ENCODE measurements at regions not wholly inside any gene's neighbourhood (a gene's known extent, or its start where the extent isn't known, plus 50 kb on each side); places are given as distances from the start of the nearest gene placed in this dataset.
A peak's percentile ranks its signal among the peaks of the same experiment; 100 is the strongest.
"Not testable (repeated sequence)": the region's sequence is repeated elsewhere in the genome, so short reads cannot be mapped to it uniquely, and the experiment has no call there.

DNA sequence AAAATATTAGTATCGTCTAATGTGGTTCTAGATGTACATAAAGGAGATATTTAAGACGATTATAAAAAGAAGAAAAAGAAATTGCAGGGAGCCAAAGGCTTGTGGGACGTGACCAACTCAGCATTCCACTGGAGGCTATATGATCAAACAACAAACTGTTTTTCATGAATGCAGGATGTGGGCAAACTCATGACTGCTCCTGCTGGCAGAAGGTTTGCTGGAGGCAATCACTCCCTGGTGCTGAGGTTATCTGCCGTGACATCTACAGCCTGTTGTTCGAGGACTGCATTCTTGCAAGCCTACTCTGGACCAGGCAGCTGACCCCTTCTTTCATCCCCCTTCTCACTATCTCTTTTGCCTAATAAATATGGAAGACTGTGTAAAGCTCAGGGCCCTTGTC is 518.1 kb downstream of the UQCRFS1 start:
- no peak overlapping the region for H4K5ac ChIP-seq (ENCODE audit: low read length)
- no peak overlapping the region for H3K4me2 ChIP-seq (ENCODE audit: low read length)
- H3K56ac ChIP-seq (ENCODE audit: low read length), result no peak overlapping the region
- no peaks in the 10 kb centered on the region for H3K27me3 ChIP-seq (ENCODE audit: insufficient read depth, low read length, poor library complexity)
- no peak overlapping the region for H4K8ac ChIP-seq (ENCODE audit: low read depth, low read length)
- H2BK15ac ChIP-seq (replicated peaks; ENCODE audit: low read depth), result no peak overlapping the region
- H3K36me3 ChIP-seq (ENCODE audit: control insufficient read depth, insufficient read depth, low read length), result no peaks in the 10 kb centered on the region
- no peak overlapping the region for H2BK5ac ChIP-seq (ENCODE audit: low read length)
- no peak overlapping the region for H3K4me3 ChIP-seq (ENCODE audit: low read length)
- no peak overlapping the region for H3K23ac ChIP-seq (ENCODE audit: low read length)
- no peak overlapping the region for H3K9ac ChIP-seq (ENCODE audit: low read length)
- no peak overlapping the region for H3K27ac ChIP-seq (ENCODE audit: low read depth, low read length)
- peak; percentile 82 for DNase-seq
- H3K79me1 ChIP-seq (ENCODE audit: low read length), result no peaks in the 10 kb centered on the region
- H2AK5ac ChIP-seq (ENCODE audit: low read length), result no peak overlapping the region
- 100% methylated on average over 2 of the region's 5 CpGs for WGBS (ENCODE audit: extremely low coverage, insufficient coverage, low lambda C conversion rate)
- H2BK120ac ChIP-seq (ENCODE audit: low read depth, low read length), result no peak overlapping the region
- H3K4ac ChIP-seq (ENCODE audit: low read depth, low read length), result no peak overlapping the region
- no peak overlapping the region for H3K18ac ChIP-seq (ENCODE audit: low read length)
- H3K4me1 ChIP-seq (ENCODE audit: control insufficient read depth, low read depth, low read length), result no peaks in the 10 kb centered on the region
- no peaks in the 10 kb centered on the region for H3K79me2 ChIP-seq (ENCODE audit: control insufficient read depth, insufficient read depth, low read length)

- no peak overlapping the region for H4K5ac ChIP-seq (ENCODE audit: low read length)
- no peak overlapping the region for H4K8ac ChIP-seq (ENCODE audit: low read depth, low read length)
- no peaks in the 10 kb centered on the region for H3K4me1 ChIP-seq (ENCODE audit: control insufficient read depth, low read depth, low read length)
- H3K79me1 ChIP-seq (ENCODE audit: low read length), result no peaks in the 10 kb centered on the region
- H3K36me3 ChIP-seq (ENCODE audit: control insufficient read depth, insufficient read depth, low read length), result no peaks in the 10 kb centered on the region
- no peak overlapping the region for H2BK15ac ChIP-seq (replicated peaks; ENCODE audit: low read depth)
- H3K4ac ChIP-seq (ENCODE audit: low read depth, low read length), result no peak overlapping the region
- H3K79me2 ChIP-seq (ENCODE audit: control insufficient read depth, insufficient read depth, low read length), result no peaks in the 10 kb centered on the region
- DNase-seq, result no peak
- H3K9ac ChIP-seq (ENCODE audit: low read length), result no peak overlapping the region
- H2BK5ac ChIP-seq (ENCODE audit: low read length), result no peak overlapping the region
- no peak overlapping the region for H3K18ac ChIP-seq (ENCODE audit: low read length)
- H2AK5ac ChIP-seq (ENCODE audit: low read length), result no peak overlapping the region
- H3K4me2 ChIP-seq (ENCODE audit: low read length), result no peak overlapping the region
- H3K27ac ChIP-seq (ENCODE audit: low read depth, low read length), result no peak overlapping the region
- H3K56ac ChIP-seq (ENCODE audit: low read length), result no peak overlapping the region
- H2BK120ac ChIP-seq (ENCODE audit: low read depth, low read length), result no peak overlapping the region
- no peaks in the 10 kb centered on the region for H3K27me3 ChIP-seq (ENCODE audit: insufficient read depth, low read length, poor library complexity)
- WGBS (ENCODE audit: extremely low coverage, insufficient coverage, low lambda C conversion rate), result no CpG with 5 or more reads among the region's 1 CpG
- no peak overlapping the region for H3K23ac ChIP-seq (ENCODE audit: low read length)
- H3K4me3 ChIP-seq (ENCODE audit: low read length), result no peak overlapping the region
Observed at GRCh38 chr19:28691683-28692082, 521.3 kb downstream of the UQCRFS1 start.

- DNase-seq, result not testable (repeated sequence)
Observed at GRCh38 chr19:28689464-28689863, 523.5 kb downstream of the UQCRFS1 start.

DNA sequence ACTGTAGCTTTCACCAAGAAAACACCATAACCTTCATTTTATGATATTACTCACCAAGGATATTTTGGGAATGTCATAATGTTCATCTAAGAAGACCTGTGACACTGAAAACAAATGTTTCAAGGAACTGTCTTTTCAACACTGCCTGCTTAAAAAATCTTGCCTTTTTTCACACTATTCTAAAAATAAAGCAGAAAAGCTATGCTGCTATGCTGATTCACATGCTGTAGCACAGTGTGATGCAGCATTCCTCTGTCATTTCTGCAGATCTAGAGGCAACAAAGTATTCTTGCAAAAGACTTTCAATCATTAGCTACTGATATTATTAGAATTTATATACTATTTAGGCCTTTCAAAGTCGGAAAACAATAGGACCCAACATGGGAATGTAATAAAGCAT is 525.7 kb downstream of the UQCRFS1 start:
- WGBS (ENCODE audit: extremely low coverage, insufficient coverage, low lambda C conversion rate), result no CpG with 5 or more reads among the region's 1 CpG
- no peak overlapping the region for H3K4ac ChIP-seq (ENCODE audit: low read depth, low read length)
- H3K79me2 ChIP-seq (ENCODE audit: control insufficient read depth, insufficient read depth, low read length), result no peaks in the 10 kb centered on the region
- H3K4me2 ChIP-seq (ENCODE audit: low read length), result no peak overlapping the region
- H2BK120ac ChIP-seq (ENCODE audit: low read depth, low read length), result no peak overlapping the region
- H2AK5ac ChIP-seq (ENCODE audit: low read length), result no peak overlapping the region
- no peak overlapping the region for H2BK15ac ChIP-seq (replicated peaks; ENCODE audit: low read depth)
- no peak overlapping the region for H3K9ac ChIP-seq (ENCODE audit: low read length)
- H2BK5ac ChIP-seq (ENCODE audit: low read length), result no peak overlapping the region
- H4K8ac ChIP-seq (ENCODE audit: low read depth, low read length), result no peak overlapping the region
- no peak overlapping the region for H3K4me3 ChIP-seq (ENCODE audit: low read length)
- no peaks in the 10 kb centered on the region for H3K79me1 ChIP-seq (ENCODE audit: low read length)
- no peaks in the 10 kb centered on the region for H3K36me3 ChIP-seq (ENCODE audit: control insufficient read depth, insufficient read depth, low read length)
- no peak overlapping the region for H3K18ac ChIP-seq (ENCODE audit: low read length)
- H3K27me3 ChIP-seq (ENCODE audit: insufficient read depth, low read length, poor library complexity), result no peaks in the 10 kb centered on the region
- H3K56ac ChIP-seq (ENCODE audit: low read length), result no peak overlapping the region
- no peak for DNase-seq
- no peak overlapping the region for H4K5ac ChIP-seq (ENCODE audit: low read length)
- no peak overlapping the region for H3K27ac ChIP-seq (ENCODE audit: low read depth, low read length)
- no peaks in the 10 kb centered on the region for H3K4me1 ChIP-seq (ENCODE audit: control insufficient read depth, low read depth, low read length)
- no peak overlapping the region for H3K23ac ChIP-seq (ENCODE audit: low read length)

More at GRCh38 chr19:28689464-28689863, 523.5 kb downstream of the UQCRFS1 start:
- not testable (repeated sequence) for H4K5ac ChIP-seq (ENCODE audit: low read length); H2BK120ac ChIP-seq (ENCODE audit: low read depth, low read length); H3K23ac ChIP-seq (ENCODE audit: low read length); H3K27me3 ChIP-seq (ENCODE audit: insufficient read depth, low read length, poor library complexity); H3K4me1 ChIP-seq (ENCODE audit: control insufficient read depth, low read depth, low read length); H3K36me3 ChIP-seq (ENCODE audit: control insufficient read depth, insufficient read depth, low read length); H3K4me2 ChIP-seq (ENCODE audit: low read length); H2BK5ac ChIP-seq (ENCODE audit: low read length); H3K56ac ChIP-seq (ENCODE audit: low read length); H3K79me1 ChIP-seq (ENCODE audit: low read length); H3K79me2 ChIP-seq (ENCODE audit: control insufficient read depth, insufficient read depth, low read length); H3K9ac ChIP-seq (ENCODE audit: low read length); H2AK5ac ChIP-seq (ENCODE audit: low read length); H4K8ac ChIP-seq (ENCODE audit: low read depth, low read length); H3K4me3 ChIP-seq (ENCODE audit: low read length); H3K18ac ChIP-seq (ENCODE audit: low read length); H3K4ac ChIP-seq (ENCODE audit: low read depth, low read length); H3K27ac ChIP-seq (ENCODE audit: low read depth, low read length); H2BK15ac ChIP-seq (replicated peaks; ENCODE audit: low read depth)
- WGBS (ENCODE audit: extremely low coverage, insufficient coverage, low lambda C conversion rate), result no CpG with 5 or more reads among the region's 7 CpGs

DNA sequence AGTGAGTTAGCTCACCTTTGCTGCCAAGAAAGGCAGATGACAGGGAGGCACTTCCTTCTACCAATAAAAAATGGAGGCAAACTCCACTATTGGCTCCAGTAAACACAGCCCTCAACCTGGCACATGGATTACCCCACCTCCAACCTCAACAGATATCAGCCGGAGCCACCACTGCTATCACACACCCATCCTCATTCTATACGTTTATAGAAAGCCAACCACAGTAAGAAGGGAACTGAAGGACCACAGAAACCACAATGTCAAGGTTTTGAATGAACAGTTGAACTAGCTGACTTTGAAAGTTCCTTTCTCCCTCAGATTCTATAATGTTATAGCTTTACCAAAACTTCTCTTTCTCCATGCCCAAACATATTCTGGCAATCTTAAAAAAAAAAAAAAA is 526.2 kb downstream of the UQCRFS1 start:
- H2BK5ac ChIP-seq (ENCODE audit: low read length), result no peak overlapping the region
- H3K18ac ChIP-seq (ENCODE audit: low read length), result no peak overlapping the region
- H2BK15ac ChIP-seq (replicated peaks; ENCODE audit: low read depth), result no peak overlapping the region
- no peak overlapping the region for H4K5ac ChIP-seq (ENCODE audit: low read length)
- no peak overlapping the region for H3K27ac ChIP-seq (ENCODE audit: low read depth, low read length)
- no peaks in the 10 kb centered on the region for H3K79me2 ChIP-seq (ENCODE audit: control insufficient read depth, insufficient read depth, low read length)
- H3K4ac ChIP-seq (ENCODE audit: low read depth, low read length), result no peak overlapping the region
- no peaks in the 10 kb centered on the region for H3K27me3 ChIP-seq (ENCODE audit: insufficient read depth, low read length, poor library complexity)
- DNase-seq, result no peak
- no peak overlapping the region for H2AK5ac ChIP-seq (ENCODE audit: low read length)
- H3K9ac ChIP-seq (ENCODE audit: low read length), result no peak overlapping the region
- no peaks in the 10 kb centered on the region for H3K36me3 ChIP-seq (ENCODE audit: control insufficient read depth, insufficient read depth, low read length)
- H3K56ac ChIP-seq (ENCODE audit: low read length), result no peak overlapping the region
- H3K4me3 ChIP-seq (ENCODE audit: low read length), result no peak overlapping the region
- H2BK120ac ChIP-seq (ENCODE audit: low read depth, low read length), result no peak overlapping the region
- no peaks in the 10 kb centered on the region for H3K79me1 ChIP-seq (ENCODE audit: low read length)
- H3K23ac ChIP-seq (ENCODE audit: low read length), result no peak overlapping the region
- no peaks in the 10 kb centered on the region for H3K4me1 ChIP-seq (ENCODE audit: control insufficient read depth, low read depth, low read length)
- no CpG with 5 or more reads among the region's 2 CpGs for WGBS (ENCODE audit: extremely low coverage, insufficient coverage, low lambda C conversion rate)
- H3K4me2 ChIP-seq (ENCODE audit: low read length), result no peak overlapping the region
- no peak overlapping the region for H4K8ac ChIP-seq (ENCODE audit: low read depth, low read length)

GRCh38 chr19:28685802-28686201 is 527.1 kb downstream of the UQCRFS1 start:
- Histone ChIP-seq H3K18ac (ENCODE audit: low read length) (no peak overlapping the region), H3K4me2 (ENCODE audit: low read length) (no peak overlapping the region), H3K56ac (ENCODE audit: low read length) (no peak overlapping the region), H2BK120ac (ENCODE audit: low read depth, low read length) (no peak overlapping the region), H2BK15ac (replicated peaks; ENCODE audit: low read depth) (no peak overlapping the region), H3K79me2 (ENCODE audit: control insufficient read depth, insufficient read depth, low read length) (no peaks in the 10 kb centered on the region), H3K4ac (ENCODE audit: low read depth, low read length) (no peak overlapping the region), H3K79me1 (ENCODE audit: low read length) (no peaks in the 10 kb centered on the region), H2BK5ac (ENCODE audit: low read length) (no peak overlapping the region), H3K4me3 (ENCODE audit: low read length) (no peak overlapping the region), H3K27me3 (ENCODE audit: insufficient read depth, low read length, poor library complexity) (no peaks in the 10 kb centered on the region), H3K27ac (ENCODE audit: low read depth, low read length) (no peak overlapping the region), H2AK5ac (ENCODE audit: low read length) (no peak overlapping the region), H3K36me3 (ENCODE audit: control insufficient read depth, insufficient read depth, low read length) (no peaks in the 10 kb centered on the region), H3K9ac (ENCODE audit: low read length) (no peak overlapping the region), H4K5ac (ENCODE audit: low read length) (no peak overlapping the region), H3K4me1 (ENCODE audit: control insufficient read depth, low read depth, low read length) (no peaks in the 10 kb centered on the region), H3K23ac (ENCODE audit: low read length) (no peak overlapping the region), H4K8ac (ENCODE audit: low read depth, low read length) (no peak overlapping the region)
- no peak for DNase-seq
- WGBS (ENCODE audit: extremely low coverage, insufficient coverage, low lambda C conversion rate), result no CpG with 5 or more reads among the region's 3 CpGs

Data from mesendoderm (in vitro differentiated cells).